GM23338 (cell line): ENCODE measurements at regions not wholly inside any gene's neighbourhood (a gene's known extent, or its start where the extent isn't known, plus 50 kb on each side); places are given as distances from the start of the nearest gene placed in this dataset.

Experiments
- EZH2 ChIP-seq: fragments of 200-600 bp; sonication (generic); IDR thresholded peaks from one replicate; pipeline ENCODE4 v1.8.0; 2017; ENCODE audit warnings: antibody characterized with exemption, mild to moderate bottlenecking, low read depth; ENCODE audit not compliant: unreplicated experiment
- EZH2phosphoT487 ChIP-seq: fragments of 200-600 bp; sonication (generic); IDR thresholded peaks from one replicate; pipeline ENCODE4 v1.8.1; 2018; ENCODE audit warnings: antibody characterized with exemption; ENCODE audit not compliant: unreplicated experiment
- POLR2AphosphoS5 ChIP-seq: IDR thresholded peaks from 2 replicates; pipeline ENCODE4 v1.6.1; 2016; ENCODE audit warnings: antibody characterized with exemption, low read depth
- TF ChIP-seq, protein P1 (sequence below), 2 experiments: fragments of 200-600 bp in 1 of 2; sonication (generic) in 1 of 2; conservative IDR thresholded peaks; 2 replicates each; pipeline versions ENCODE4 v1.5.1 to v1.6.1; 2016 to 2017; ENCODE audit warnings: antibody characterized with exemption in 2 of 2, low read depth in 2 of 2, mild to moderate bottlenecking in 2 of 2, moderate library complexity in 1 of 2
- TF ChIP-seq, protein P2 (sequence below): IDR thresholded peaks from 2 replicates; pipeline ENCODE4 v1.6.1; 2016; ENCODE audit warnings: antibody characterized with exemption

GRCh38 chr1:101506541-101507164 lies 269.8 kb downstream of the S1PR1 start:
- TF ChIP-seq, protein P1, sequence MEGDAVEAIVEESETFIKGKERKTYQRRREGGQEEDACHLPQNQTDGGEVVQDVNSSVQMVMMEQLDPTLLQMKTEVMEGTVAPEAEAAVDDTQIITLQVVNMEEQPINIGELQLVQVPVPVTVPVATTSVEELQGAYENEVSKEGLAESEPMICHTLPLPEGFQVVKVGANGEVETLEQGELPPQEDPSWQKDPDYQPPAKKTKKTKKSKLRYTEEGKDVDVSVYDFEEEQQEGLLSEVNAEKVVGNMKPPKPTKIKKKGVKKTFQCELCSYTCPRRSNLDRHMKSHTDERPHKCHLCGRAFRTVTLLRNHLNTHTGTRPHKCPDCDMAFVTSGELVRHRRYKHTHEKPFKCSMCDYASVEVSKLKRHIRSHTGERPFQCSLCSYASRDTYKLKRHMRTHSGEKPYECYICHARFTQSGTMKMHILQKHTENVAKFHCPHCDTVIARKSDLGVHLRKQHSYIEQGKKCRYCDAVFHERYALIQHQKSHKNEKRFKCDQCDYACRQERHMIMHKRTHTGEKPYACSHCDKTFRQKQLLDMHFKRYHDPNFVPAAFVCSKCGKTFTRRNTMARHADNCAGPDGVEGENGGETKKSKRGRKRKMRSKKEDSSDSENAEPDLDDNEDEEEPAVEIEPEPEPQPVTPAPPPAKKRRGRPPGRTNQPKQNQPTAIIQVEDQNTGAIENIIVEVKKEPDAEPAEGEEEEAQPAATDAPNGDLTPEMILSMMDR (conservative IDR thresholded peaks at IDR 0.05; ENCODE audit: low read depth in 2 of 2) = peak; percentile 71 to 83
- TF ChIP-seq POLR2AphosphoS5 (no peak), EZH2 (no peak), EZH2phosphoT487 (no peak)
- TF ChIP-seq, protein P2, sequence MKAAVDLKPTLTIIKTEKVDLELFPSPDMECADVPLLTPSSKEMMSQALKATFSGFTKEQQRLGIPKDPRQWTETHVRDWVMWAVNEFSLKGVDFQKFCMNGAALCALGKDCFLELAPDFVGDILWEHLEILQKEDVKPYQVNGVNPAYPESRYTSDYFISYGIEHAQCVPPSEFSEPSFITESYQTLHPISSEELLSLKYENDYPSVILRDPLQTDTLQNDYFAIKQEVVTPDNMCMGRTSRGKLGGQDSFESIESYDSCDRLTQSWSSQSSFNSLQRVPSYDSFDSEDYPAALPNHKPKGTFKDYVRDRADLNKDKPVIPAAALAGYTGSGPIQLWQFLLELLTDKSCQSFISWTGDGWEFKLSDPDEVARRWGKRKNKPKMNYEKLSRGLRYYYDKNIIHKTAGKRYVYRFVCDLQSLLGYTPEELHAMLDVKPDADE = no peak
